Epithelial cell of prostate (primary cell): ENCODE measurements at regions not wholly inside any gene's neighbourhood (a gene's known extent, or its start where the extent isn't known, plus 50 kb on each side); places are given as distances from the start of the nearest gene placed in this dataset.
A peak's percentile ranks its signal among the peaks of the same experiment; 100 is the strongest.
"Not testable (repeated sequence)": the region's sequence is repeated elsewhere in the genome, so short reads cannot be mapped to it uniquely, and the experiment has no call there.

Experiments
- DNase-seq: peaks from one replicate; pipeline ENCODE4 v3.0.0-alpha.2; 2011; ENCODE audit warnings: low read depth, low spot score
- H3K27ac ChIP-seq: fragments of 450-650 bp; 2 replicates; pipeline ENCODE4 v1.5.1; 2017; ENCODE audit warnings: mild to moderate bottlenecking

- H3K27ac ChIP-seq: no peak overlapping the region
- DNase-seq: no peak
Observed at GRCh38 chr10:8360814-8361509, 306.5 kb downstream of the GATA3 start.

DNA sequence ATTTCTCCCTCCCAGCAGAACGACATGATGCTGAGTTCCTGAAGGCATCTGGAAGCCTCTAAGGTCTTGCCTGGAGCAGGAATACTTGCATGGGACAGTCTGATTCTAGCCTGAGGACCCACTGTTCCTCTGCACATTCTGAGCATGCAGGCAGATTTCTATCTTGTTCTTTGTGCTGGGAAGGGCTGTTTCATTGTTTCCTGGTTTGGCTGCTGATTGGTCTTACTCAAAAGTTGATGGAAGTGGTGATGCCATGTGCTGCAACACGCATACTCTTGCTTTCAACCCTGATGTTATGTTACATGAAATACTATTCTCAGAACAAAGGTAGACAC lies 307.0 kb downstream of the GATA3 start:
- DNase-seq: no peak
- H3K27ac ChIP-seq: no peak overlapping the region

- peak overlapping the region; percentile 62 for H3K27ac ChIP-seq
Observed at GRCh38 chr10:8365935-8366911, 311.7 kb downstream of the GATA3 start.

GRCh38 chr10:8367672-8368411 lies 313.4 kb downstream of the GATA3 start:
- not testable (repeated sequence) for H3K27ac ChIP-seq

More at GRCh38 chr10:8365935-8366911, 311.7 kb downstream of the GATA3 start:
- DNase-seq: peak; percentile 73

DNA sequence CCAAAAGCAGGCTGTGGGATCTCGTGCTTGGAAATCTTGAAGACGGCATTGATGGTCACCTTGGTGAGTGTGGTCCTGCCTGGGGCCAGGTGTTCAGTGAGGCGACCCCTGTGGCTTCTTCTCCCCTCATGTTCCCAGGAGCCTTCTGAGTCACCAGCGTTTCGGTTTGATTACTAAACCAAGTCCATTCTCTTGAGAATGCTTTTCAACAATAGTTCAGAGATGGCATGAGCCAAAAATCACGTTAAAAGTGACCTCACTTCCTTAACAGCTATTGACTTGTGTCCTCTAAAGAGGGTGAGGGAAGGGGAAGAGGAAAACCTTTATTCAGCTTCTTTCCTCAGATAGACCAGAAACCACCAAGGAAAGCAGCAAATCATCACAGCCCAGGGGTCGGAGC lies 315.2 kb downstream of the GATA3 start:
- DNase-seq: no peak
- H3K27ac ChIP-seq: peak overlapping the region; percentile 2

More at GRCh38 chr10:8367672-8368411, 313.4 kb downstream of the GATA3 start:
- DNase-seq: not testable (repeated sequence)

DNA sequence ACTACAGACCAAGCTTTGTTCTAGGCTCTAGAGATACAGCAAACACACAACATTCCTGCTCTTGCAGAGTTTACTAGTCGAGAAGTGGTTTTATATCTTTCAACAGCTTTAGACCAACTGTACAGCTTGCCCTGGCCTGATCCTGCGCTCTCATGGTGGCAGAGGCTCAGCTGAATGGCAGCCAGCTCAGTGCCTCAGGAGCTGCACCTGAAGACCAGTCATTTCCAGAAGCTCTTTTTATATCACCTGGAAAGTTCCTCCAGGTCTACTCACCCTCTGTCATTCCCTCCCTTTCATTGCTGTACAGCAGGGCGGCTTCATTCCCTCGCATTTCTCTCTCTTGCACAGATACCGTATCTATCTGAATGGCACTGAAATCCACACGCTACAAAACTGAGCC lies 319.8 kb downstream of the GATA3 start:
- H3K27ac ChIP-seq: no peak overlapping the region
- no peak for DNase-seq

DNA sequence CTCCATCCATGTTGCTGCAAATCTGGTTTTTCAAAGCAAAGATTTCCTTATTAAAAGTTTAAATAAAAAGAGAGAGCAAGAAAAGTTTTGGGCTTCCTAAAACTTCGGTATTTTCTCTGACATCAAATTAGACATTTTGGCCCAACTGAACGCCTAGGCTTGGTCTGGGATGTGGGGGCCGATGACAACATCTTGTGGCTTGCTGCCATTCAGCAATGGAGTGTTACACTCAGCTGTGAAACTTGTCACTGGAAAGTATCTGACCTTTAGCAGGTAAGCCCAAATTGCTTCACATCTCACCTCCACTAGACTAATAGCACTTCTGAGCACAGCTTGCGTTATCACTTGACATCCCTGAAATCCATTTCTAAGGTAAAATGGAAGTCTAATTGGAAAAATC lies 320.6 kb downstream of the GATA3 start:
- H3K27ac ChIP-seq: no peak overlapping the region
- DNase-seq: no peak

DNA sequence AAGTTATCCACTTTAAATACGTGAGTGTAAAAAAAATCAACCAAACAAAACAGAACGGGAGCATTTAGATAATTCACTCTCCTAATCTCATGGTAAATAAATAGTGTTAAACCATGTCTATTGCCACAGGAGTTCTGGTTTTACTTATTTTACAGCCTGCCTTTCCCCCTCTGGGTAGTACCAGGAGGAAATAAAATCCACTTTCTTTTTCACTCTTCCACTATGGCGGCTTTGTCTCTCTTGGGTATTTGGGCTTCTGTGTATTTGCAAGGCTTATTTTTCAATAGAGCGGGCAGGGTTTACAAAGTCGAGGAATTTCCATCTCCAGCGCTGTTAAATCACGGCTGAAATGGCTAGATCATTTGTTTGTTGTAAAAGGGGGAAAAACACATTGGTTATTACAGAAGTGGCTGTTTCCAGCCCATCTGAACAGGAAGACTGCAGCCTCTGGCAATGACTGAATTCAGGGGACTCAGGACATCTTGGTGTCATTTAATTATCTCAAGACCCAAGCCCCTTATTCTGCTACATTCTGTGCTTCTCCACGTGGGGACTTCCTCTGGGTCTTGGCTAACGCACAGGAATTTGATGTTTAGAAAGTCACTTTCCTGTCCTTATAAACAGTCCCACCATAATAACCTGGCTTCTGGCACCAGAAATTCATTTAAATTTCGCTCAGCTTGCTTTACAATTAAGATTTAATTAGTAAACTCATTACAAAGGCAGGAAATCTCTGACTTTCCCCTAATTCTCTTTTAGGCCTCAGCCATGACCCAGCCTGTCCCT lies 323.9 kb downstream of the GATA3 start:
- DNase-seq: no peak
- H3K27ac ChIP-seq: no peak overlapping the region

DNA sequence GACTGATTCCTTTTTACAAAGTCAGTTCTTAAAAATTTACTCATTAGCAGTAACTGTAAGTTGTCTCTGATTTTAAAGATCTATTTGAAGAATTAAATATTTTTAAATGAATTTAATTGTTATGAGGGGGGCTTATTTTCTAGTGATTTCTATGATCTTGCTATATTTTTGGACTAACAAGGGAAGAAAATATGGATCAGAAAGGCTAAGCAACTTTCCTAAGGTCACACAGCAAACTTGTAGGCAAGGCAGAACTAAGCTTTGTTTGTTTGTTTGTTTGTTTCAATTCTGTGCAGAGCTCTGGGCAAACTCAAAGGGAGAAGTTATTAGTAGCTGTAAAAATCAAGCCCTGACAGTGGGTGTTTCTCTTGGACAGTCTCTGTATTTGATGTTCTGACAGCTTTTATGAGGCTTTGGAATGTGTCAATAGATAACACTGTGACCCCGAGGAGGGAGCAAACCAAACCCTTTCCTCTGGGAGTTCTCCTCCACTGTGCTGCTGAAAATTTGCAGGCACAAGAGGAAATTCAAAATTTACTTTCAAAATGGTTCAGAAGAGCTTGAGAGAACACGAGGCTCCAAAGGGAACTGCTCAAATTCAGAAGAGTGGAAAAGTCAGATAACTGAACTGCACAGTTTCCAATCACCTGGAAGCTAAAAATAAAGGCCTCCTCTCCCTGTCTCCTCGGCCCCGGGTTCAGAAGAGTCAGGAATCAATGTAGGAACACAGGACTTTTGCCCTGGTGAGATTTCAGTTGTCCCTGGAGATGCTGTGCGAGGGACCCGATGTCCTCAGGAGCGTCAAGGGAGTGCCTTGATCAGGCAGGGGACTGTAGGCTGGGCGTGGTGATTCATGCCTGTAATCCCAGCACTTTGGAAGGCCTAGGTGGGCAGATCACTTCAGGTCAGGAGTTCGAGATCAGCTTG lies 325.7 kb downstream of the GATA3 start:
- no peak overlapping the region for H3K27ac ChIP-seq
- DNase-seq: no peak

- H3K27ac ChIP-seq: no peak overlapping the region
- no peak for DNase-seq
Observed at GRCh38 chr10:8380833-8381496, 326.5 kb downstream of the GATA3 start.

DNA sequence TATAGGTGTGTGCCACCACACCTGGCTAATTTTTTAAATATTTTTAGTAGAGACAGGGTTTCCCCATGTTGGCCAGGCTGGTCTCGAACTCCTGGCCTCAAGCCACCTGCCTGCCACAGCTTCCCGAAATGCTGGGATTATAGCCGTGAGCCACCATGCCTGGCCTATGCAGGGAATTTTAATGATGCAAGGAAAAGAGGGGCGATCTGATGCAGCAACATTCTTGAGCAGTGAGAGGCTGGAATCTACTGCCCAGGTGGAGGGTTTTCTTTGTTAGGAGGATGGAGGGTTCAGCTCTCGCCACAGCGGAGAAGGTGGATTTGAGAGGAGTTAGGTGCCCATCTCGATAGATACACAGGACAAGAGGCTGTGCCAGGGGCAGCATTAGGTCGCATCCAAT lies 332.3 kb downstream of the GATA3 start:
- no peak for DNase-seq
- no peak overlapping the region for H3K27ac ChIP-seq

DNA sequence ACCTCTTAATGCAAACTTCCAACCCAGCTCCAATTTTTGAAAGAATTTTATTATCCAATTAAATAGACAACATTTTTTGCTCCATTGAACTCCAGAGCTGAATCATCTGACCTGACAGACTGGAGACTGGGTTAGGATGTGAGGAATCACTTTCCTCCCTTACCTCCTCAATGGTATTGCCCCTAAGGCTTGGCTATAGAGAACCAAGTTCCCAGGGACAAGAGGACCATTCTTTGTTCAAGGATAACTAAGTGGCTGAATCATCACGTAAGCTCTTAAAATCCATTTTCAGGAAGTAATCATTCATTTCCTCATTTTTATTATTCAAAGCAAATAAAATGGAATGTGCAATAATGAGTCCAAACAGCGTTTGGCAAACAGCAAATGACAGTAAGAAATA lies 335.1 kb downstream of the GATA3 start:
- DNase-seq: peak; percentile 84
- peak overlapping the region; percentile 62 for H3K27ac ChIP-seq

DNA sequence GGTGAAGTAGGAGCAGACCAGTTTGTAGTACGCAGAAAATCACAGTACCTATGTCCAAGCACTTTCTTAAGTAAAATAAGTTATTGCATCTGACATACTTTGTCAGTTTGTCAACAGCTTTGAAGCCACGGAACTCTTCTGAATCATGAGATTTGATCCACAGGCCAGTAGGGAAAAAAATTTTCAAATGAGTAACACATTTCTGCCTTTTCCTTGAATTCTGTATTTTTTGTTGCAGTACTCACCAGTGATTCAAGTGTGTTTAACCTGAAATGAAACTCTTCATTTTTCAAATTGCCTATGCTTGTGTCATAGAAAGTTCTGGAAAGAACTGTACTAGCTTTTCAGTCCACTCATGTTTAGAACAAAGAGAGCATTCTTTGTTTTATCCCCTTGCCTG lies 337.7 kb downstream of the GATA3 start:
- peak; percentile 49 for DNase-seq
- peak overlapping the region; percentile 81 for H3K27ac ChIP-seq

DNA sequence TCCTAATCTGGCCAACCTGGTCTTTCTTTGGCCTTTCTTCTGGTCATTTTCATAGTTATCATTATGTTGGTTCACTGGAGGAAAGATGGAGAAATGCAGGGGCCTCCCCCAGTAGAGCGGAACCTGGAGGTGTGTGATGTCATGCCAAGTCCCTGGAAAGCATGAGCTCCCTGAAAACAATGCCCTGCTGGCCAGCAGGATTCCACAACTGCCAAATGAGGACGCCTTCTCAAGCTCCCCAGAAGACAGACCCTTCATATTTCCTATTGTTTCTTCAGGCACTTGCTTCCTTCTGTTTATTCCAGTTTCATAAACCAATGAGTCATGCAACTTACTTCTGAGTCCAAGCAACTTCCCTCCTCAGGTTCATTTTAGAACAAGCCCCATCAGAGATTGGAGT lies 339.0 kb downstream of the GATA3 start:
- DNase-seq: no peak
- H3K27ac ChIP-seq: peak overlapping the region; percentile 81

DNA sequence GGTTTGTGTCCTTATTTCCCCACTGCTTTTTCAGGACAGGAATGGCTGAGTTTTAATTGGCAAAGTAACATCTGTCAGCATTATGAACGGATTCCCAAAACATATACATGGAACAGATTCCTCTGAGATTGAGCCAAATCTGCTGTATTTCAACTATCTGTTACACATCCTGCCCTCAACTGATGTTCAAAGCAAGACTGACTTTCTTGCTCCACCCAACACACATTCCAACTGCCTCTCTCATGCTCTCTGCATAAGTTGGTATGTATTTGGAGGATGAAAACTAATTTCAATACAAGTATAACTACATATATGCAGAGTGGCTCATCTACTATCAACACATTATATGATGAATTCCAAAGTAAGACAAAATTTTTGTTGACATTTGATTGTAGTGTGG lies 342.2 kb downstream of the GATA3 start:
- no peak for DNase-seq
- H3K27ac ChIP-seq: peak overlapping the region; percentile 54

GRCh38 chr10:8398771-8399170 lies 344.3 kb downstream of the GATA3 start:
- H3K27ac ChIP-seq: no peak overlapping the region
- no peak for DNase-seq

DNA sequence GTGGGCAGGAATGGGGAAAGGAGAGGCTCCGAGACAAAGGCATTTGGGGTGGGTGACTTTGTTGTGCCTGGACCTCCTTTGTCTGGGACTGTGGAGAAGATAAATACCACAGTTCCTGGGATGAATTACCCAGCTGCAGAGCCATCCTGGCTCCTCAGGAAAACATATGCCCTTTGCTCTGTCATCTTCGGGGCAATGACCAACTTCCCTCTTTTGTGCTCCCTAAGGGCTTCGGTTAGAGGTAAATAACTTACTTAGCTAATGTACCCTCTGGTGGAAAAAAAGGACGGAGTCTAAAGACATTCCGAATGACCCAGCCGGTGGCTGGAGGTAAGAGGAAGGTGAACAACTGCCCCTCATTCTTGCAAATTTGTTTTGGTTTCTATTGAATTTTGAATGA lies 345.7 kb downstream of the GATA3 start:
- no peak overlapping the region for H3K27ac ChIP-seq
- no peak for DNase-seq

GRCh38 chr10:8400892-8401291 lies 346.4 kb downstream of the GATA3 start:
- DNase-seq: no peak
- H3K27ac ChIP-seq: no peak overlapping the region
